GM23338 (cell line): ENCODE measurements at regions not wholly inside any gene's neighbourhood (a gene's known extent, or its start where the extent isn't known, plus 50 kb on each side); places are given as distances from the start of the nearest gene placed in this dataset.

Experiments
- ATAC-seq: fragments of 200-7000 bp; cut with Tn5 transposase; 3 replicates; pipeline ENCODE4 v1.9.1; 2020
- DNase-seq: peaks from one replicate; pipeline ENCODE4 v3.0.0-alpha.2; 2015; ENCODE audit warnings: low spot score
- H2AFZ ChIP-seq: fragments of 200-600 bp; sonication (generic); 2 replicates; pipeline ENCODE4 v1.8.0; 2016; ENCODE audit warnings: antibody characterized with exemption, mild to moderate bottlenecking, moderate library complexity
- H3F3A ChIP-seq: fragments of 200-600 bp; sonication (generic); replicated peaks from 2 replicates; pipeline ENCODE4 v1.8.0; 2017; ENCODE audit warnings: antibody characterized with exemption, mixed run types, low read depth
- H3K27ac ChIP-seq: fragments of 200-600 bp; sonication (generic); 2 replicates; pipeline ENCODE4 v1.6.1; 2016; ENCODE audit warnings: low read depth
- H3K27me3 ChIP-seq: fragments of 200-600 bp; sonication (generic); 2 replicates; pipeline ENCODE4 v1.8.0; 2016; ENCODE audit warnings: mild to moderate bottlenecking, mixed run types, moderate library complexity; ENCODE audit not compliant: insufficient read depth
- H3K36me3 ChIP-seq: fragments of 200-600 bp; sonication (generic); 2 replicates; pipeline ENCODE4 v1.8.0; 2016; ENCODE audit warnings: mild to moderate bottlenecking; ENCODE audit not compliant: insufficient read depth
- H3K4me1 ChIP-seq: fragments of 200-600 bp; sonication (generic); 2 replicates; pipeline ENCODE4 v1.8.0; 2016; ENCODE audit warnings: mild to moderate bottlenecking, moderate library complexity; ENCODE audit not compliant: insufficient read depth
- H3K4me2 ChIP-seq: fragments of 200-600 bp; sonication (generic); 2 replicates; pipeline ENCODE4 v1.7.1; 2017; ENCODE audit warnings: mixed run types
- H3K4me3 ChIP-seq: fragments of 200-600 bp; sonication (generic); 2 replicates; pipeline ENCODE4 v1.6.1; 2016; ENCODE audit warnings: mixed run types
- H3K79me2 ChIP-seq: fragments of 200-600 bp; sonication (generic); replicated peaks from 2 replicates; pipeline ENCODE4 v1.8.0; 2017; ENCODE audit warnings: mild to moderate bottlenecking; ENCODE audit not compliant: insufficient read depth
- H3K9me2 ChIP-seq: fragments of 200-600 bp; sonication (generic); 2 replicates; pipeline ENCODE4 v1.8.0; 2017; ENCODE audit not compliant: insufficient read depth
- H4K20me1 ChIP-seq: fragments of 200-600 bp; sonication (generic); replicated peaks from 2 replicates; pipeline ENCODE4 v1.8.0; 2017; ENCODE audit warnings: mild to moderate bottlenecking; ENCODE audit not compliant: insufficient read depth
- H3K27ac Mint-ChIP-seq: 2 replicates; pipeline ENCODE4 v1.8.0; 2020; ENCODE audit warnings: inconsistent platforms, mild to moderate bottlenecking, moderate library complexity, mixed read lengths
- H3K27me3 Mint-ChIP-seq: 3 replicates; pipeline ENCODE4 v1.8.0; 2022; ENCODE audit warnings: low read depth, mild to moderate bottlenecking, moderate library complexity, mixed read lengths, inconsistent platforms; ENCODE audit not compliant: insufficient read depth, poor library complexity
- H3K36me3 Mint-ChIP-seq: 3 replicates; pipeline ENCODE4 v1.8.0; 2021; ENCODE audit warnings: low read depth, mild to moderate bottlenecking, inconsistent platforms, moderate library complexity, mixed read lengths
- H3K4me1 Mint-ChIP-seq: 3 replicates; pipeline ENCODE4 v1.8.0; 2020; ENCODE audit warnings: mild to moderate bottlenecking, inconsistent platforms, mixed read lengths
- H3K4me3 Mint-ChIP-seq: 3 replicates; pipeline ENCODE4 v1.8.0; 2021; ENCODE audit warnings: moderate library complexity, mild to moderate bottlenecking, inconsistent platforms, mixed read lengths
- H3K9me3 Mint-ChIP-seq: 3 replicates; pipeline ENCODE4 v1.8.0; 2020; ENCODE audit warnings: moderate library complexity, mild to moderate bottlenecking, inconsistent platforms, mixed read lengths
- CREB1 ChIP-seq: fragments of 250-450 bp; sonication (Bioruptor Pico); IDR thresholded peaks from 2 replicates; pipeline ENCODE4 v1.5.0; 2020; ENCODE audit warnings: low read depth, mild to moderate bottlenecking, moderate library complexity
- EZH2 ChIP-seq: fragments of 200-600 bp; sonication (generic); IDR thresholded peaks from one replicate; pipeline ENCODE4 v1.8.0; 2017; ENCODE audit warnings: antibody characterized with exemption, mild to moderate bottlenecking, low read depth; ENCODE audit not compliant: unreplicated experiment
- JUNB ChIP-seq: IDR thresholded peaks from one replicate; pipeline ENCODE4 v1.6.1; 2016; ENCODE audit warnings: antibody characterized with exemption; ENCODE audit not compliant: unreplicated experiment
- NANOG ChIP-seq: IDR thresholded peaks from 2 replicates; pipeline ENCODE4 v1.6.1; 2016; ENCODE audit warnings: antibody characterized with exemption, borderline replicate concordance
- STAT1 ChIP-seq: IDR thresholded peaks from one replicate; pipeline ENCODE4 v1.6.1; 2016; ENCODE audit warnings: antibody characterized with exemption; ENCODE audit not compliant: unreplicated experiment
- TF ChIP-seq, protein P1 (sequence below), 2 experiments: fragments of 200-600 bp in 1 of 2; sonication (generic) in 1 of 2; conservative IDR thresholded peaks; 2 replicates each; pipeline versions ENCODE4 v1.5.1 to v1.6.1; 2016 to 2017; ENCODE audit warnings: antibody characterized with exemption in 2 of 2, low read depth in 2 of 2, mild to moderate bottlenecking in 2 of 2, moderate library complexity in 1 of 2
- TF ChIP-seq, protein P2 (sequence below): fragments of 250-450 bp; sonication (Bioruptor Pico); IDR thresholded peaks from 2 replicates; pipeline ENCODE4 v1.5.0; 2020; ENCODE audit warnings: mild to moderate bottlenecking, moderate library complexity

DNA sequence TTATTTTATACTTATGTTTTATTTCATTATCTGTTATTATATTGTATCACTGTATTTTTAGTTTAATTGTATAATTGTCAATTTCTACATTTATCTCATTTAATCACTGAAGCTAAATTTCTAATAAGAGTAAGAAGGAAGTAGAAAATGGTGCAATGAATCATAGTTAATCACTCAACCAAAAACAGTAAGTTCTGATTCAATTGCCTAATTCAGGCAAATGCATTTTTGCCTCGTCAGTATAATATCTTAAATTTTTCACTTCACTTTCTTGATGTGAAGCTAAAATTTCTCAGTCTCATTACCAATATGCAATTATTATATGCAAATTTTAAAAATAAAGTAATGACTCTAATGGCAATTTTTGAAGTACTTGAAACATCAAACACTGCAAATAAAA is 340.5 kb upstream of the USP15 start:
- Mint-ChIP-seq H3K4me3 (no peak overlapping the region), H3K27me3 (no peaks in the 10 kb centered on the region), H3K27ac (no peak overlapping the region), H3K36me3 (peaks cover 4% of the 10 kb centered on the region; the same call in 2 of the 3 replicates), H3K9me3 (no peaks in the 10 kb centered on the region), H3K4me1 (peaks cover 3% of the 10 kb centered on the region)
- Histone ChIP-seq H3K4me3 (no peak overlapping the region), H3K36me3 (no peaks in the 10 kb centered on the region), H3K9me2 (peaks cover 10% of the 10 kb centered on the region; the same call in 1 of the 2 replicates), H2AFZ (no peak overlapping the region), H3F3A (no peaks in the 10 kb centered on the region), H3K79me2 (no peaks in the 10 kb centered on the region), H3K4me2 (no peak overlapping the region), H3K4me1 (no peaks in the 10 kb centered on the region), H3K27me3 (no peaks in the 10 kb centered on the region), H3K27ac (no peak overlapping the region), H4K20me1 (no peaks in the 10 kb centered on the region)
- no peak for TF ChIP-seq JUNB
- no peak for ATAC-seq
- DNase-seq = no peak

DNA sequence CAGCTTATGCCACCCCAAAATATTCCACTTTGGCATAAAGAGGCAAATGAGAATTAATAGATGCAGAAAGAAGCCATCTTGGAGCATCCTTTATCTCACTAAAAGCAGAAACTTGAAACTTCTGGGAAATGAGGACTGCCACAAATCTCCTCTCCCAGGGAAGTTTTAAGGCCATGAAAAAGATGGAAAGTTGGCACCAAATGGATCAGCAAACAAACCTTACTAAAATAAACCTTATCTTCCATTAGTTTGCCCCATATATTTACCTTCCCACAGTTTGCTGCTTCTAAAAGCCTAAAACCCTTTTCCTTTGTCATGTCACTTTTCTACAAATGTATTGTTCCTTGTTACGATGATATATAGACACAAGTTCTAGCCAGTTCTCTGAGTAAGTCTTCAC is 340.0 kb upstream of the USP15 start:
- Histone ChIP-seq H3K79me2 (no peaks in the 10 kb centered on the region), H3K27ac (no peak overlapping the region), H3K36me3 (no peaks in the 10 kb centered on the region), H2AFZ (no peak overlapping the region), H3F3A (no peaks in the 10 kb centered on the region), H3K4me1 (no peaks in the 10 kb centered on the region), H3K4me3 (no peak overlapping the region), H3K27me3 (no peaks in the 10 kb centered on the region), H4K20me1 (no peaks in the 10 kb centered on the region), H3K4me2 (no peak overlapping the region), H3K9me2 (peaks cover 10% of the 10 kb centered on the region; the same call in 1 of the 2 replicates)
- TF ChIP-seq CREB1 (CRISPR knock-in tag) (no peak), STAT1 (no peak), EZH2 (no peak), NANOG (no peak)
- TF ChIP-seq, protein P1, sequence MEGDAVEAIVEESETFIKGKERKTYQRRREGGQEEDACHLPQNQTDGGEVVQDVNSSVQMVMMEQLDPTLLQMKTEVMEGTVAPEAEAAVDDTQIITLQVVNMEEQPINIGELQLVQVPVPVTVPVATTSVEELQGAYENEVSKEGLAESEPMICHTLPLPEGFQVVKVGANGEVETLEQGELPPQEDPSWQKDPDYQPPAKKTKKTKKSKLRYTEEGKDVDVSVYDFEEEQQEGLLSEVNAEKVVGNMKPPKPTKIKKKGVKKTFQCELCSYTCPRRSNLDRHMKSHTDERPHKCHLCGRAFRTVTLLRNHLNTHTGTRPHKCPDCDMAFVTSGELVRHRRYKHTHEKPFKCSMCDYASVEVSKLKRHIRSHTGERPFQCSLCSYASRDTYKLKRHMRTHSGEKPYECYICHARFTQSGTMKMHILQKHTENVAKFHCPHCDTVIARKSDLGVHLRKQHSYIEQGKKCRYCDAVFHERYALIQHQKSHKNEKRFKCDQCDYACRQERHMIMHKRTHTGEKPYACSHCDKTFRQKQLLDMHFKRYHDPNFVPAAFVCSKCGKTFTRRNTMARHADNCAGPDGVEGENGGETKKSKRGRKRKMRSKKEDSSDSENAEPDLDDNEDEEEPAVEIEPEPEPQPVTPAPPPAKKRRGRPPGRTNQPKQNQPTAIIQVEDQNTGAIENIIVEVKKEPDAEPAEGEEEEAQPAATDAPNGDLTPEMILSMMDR (conservative IDR thresholded peaks at IDR 0.05; ENCODE audit: low read depth in 2 of 2) = no peak
- TF ChIP-seq, protein P2, sequence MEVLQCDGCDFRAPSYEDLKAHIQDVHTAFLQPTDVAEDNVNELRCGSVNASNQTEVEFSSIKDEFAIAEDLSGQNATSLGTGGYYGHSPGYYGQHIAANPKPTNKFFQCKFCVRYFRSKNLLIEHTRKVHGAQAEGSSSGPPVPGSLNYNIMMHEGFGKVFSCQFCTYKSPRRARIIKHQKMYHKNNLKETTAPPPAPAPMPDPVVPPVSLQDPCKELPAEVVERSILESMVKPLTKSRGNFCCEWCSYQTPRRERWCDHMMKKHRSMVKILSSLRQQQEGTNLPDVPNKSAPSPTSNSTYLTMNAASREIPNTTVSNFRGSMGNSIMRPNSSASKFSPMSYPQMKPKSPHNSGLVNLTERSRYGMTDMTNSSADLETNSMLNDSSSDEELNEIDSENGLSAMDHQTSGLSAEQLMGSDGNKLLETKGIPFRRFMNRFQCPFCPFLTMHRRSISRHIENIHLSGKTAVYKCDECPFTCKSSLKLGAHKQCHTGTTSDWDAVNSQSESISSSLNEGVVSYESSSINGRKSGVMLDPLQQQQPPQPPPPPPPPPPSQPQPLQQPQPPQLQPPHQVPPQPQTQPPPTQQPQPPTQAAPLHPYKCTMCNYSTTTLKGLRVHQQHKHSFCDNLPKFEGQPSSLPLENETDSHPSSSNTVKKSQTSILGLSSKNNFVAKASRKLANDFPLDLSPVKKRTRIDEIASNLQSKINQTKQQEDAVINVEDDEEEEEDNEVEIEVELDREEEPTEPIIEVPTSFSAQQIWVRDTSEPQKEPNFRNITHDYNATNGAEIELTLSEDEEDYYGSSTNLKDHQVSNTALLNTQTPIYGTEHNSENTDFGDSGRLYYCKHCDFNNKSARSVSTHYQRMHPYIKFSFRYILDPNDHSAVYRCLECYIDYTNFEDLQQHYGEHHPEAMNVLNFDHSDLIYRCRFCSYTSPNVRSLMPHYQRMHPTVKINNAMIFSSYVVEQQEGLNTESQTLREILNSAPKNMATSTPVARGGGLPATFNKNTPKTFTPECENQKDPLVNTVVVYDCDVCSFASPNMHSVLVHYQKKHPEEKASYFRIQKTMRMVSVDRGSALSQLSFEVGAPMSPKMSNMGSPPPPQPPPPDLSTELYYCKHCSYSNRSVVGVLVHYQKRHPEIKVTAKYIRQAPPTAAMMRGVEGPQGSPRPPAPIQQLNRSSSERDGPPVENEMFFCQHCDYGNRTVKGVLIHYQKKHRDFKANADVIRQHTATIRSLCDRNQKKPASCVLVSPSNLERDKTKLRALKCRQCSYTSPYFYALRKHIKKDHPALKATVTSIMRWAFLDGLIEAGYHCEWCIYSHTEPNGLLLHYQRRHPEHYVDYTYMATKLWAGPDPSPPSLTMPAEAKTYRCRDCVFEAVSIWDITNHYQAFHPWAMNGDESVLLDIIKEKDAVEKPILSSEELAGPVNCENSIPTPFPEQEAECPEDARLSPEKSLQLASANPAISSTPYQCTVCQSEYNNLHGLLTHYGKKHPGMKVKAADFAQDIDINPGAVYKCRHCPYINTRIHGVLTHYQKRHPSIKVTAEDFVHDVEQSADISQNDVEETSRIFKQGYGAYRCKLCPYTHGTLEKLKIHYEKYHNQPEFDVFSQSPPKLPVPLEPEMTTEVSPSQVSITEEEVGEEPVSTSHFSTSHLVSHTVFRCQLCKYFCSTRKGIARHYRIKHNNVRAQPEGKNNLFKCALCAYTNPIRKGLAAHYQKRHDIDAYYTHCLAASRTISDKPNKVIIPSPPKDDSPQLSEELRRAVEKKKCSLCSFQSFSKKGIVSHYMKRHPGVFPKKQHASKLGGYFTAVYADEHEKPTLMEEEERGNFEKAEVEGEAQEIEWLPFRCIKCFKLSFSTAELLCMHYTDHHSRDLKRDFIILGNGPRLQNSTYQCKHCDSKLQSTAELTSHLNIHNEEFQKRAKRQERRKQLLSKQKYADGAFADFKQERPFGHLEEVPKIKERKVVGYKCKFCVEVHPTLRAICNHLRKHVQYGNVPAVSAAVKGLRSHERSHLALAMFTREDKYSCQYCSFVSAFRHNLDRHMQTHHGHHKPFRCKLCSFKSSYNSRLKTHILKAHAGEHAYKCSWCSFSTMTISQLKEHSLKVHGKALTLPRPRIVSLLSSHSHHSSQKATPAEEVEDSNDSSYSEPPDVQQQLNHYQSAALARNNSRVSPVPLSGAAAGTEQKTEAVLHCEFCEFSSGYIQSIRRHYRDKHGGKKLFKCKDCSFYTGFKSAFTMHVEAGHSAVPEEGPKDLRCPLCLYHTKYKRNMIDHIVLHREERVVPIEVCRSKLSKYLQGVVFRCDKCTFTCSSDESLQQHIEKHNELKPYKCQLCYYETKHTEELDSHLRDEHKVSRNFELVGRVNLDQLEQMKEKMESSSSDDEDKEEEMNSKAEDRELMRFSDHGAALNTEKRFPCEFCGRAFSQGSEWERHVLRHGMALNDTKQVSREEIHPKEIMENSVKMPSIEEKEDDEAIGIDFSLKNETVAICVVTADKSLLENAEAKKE (CRISPR knock-in tag) = no peak
- Mint-ChIP-seq H3K4me1 (peaks cover 3% of the 10 kb centered on the region), H3K36me3 (peaks cover 4% of the 10 kb centered on the region; the same call in 2 of the 3 replicates), H3K9me3 (peaks cover 3% of the 10 kb centered on the region; the same call in 2 of the 3 replicates), H3K27me3 (no peaks in the 10 kb centered on the region), H3K27ac (no peak overlapping the region), H3K4me3 (no peak overlapping the region)
- no peak for ATAC-seq
- DNase-seq = no peak
